Adrenal gland (tissue), 5 donors: ENCODE measurements at regions not wholly inside any gene's neighbourhood (a gene's known extent, or its start where the extent isn't known, plus 50 kb on each side); places are given as distances from the start of the nearest gene placed in this dataset.

Experiments used
- POLR2A ChIP-seq, 2 donors: fragments of 450-650 bp; IDR thresholded peaks; one replicate each; pipeline ENCODE4 v1.6.1; 2017; ENCODE audit warnings: antibody characterized with exemption in 2 of 2, mild to moderate bottlenecking in 2 of 2, moderate library complexity in 1 of 2
- TF ChIP-seq, protein P1 (sequence below), 6 experiments: fragments of 450-650 bp in 4 of 6; fragments of 200-600 bp in 2 of 6; sonication (generic) in 1 of 6; IDR thresholded peaks; 1 replicate in 5 of 6; 2 replicates in 1 of 6; pipeline versions ENCODE4 v1.5.1 to v1.8.0; 2016 to 2021; ENCODE audit warnings: antibody characterized with exemption in 6 of 6, mild to moderate bottlenecking in 2 of 6, moderate library complexity in 1 of 6
- donor health status: DM: no; HTN: no; CAD: no.

DNA sequence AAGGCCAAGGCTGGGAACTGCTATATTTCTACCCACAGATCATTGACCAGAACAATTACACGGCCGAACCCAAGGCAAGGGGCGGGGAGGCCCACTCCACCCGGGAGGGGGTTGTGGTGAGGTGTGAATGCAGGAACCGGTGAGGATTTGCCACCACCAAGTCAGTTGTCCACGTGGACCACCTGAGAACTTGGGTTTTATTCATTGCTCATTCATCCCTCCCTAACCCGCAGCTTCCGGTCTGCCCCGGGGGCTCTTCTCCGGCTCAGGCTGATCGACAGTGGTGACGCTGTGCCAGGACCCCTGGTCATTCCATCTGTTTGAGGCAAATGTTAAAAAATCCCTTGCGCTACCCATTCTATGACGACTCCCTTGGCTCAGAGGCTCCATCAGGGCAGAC, 127.7 kb upstream of the RTL1 start:
- TF ChIP-seq, protein P1, sequence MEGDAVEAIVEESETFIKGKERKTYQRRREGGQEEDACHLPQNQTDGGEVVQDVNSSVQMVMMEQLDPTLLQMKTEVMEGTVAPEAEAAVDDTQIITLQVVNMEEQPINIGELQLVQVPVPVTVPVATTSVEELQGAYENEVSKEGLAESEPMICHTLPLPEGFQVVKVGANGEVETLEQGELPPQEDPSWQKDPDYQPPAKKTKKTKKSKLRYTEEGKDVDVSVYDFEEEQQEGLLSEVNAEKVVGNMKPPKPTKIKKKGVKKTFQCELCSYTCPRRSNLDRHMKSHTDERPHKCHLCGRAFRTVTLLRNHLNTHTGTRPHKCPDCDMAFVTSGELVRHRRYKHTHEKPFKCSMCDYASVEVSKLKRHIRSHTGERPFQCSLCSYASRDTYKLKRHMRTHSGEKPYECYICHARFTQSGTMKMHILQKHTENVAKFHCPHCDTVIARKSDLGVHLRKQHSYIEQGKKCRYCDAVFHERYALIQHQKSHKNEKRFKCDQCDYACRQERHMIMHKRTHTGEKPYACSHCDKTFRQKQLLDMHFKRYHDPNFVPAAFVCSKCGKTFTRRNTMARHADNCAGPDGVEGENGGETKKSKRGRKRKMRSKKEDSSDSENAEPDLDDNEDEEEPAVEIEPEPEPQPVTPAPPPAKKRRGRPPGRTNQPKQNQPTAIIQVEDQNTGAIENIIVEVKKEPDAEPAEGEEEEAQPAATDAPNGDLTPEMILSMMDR (IDR thresholded peaks at IDR 0.05): no peak
- TF ChIP-seq POLR2A (IDR thresholded peaks at IDR 0.05): no peak
